ENCODE measurements at regions not wholly inside any gene's neighbourhood (a gene's known extent, or its start where the extent isn't known, plus 50 kb on each side); places are given as distances from the start of the nearest gene placed in this dataset.

DNA sequence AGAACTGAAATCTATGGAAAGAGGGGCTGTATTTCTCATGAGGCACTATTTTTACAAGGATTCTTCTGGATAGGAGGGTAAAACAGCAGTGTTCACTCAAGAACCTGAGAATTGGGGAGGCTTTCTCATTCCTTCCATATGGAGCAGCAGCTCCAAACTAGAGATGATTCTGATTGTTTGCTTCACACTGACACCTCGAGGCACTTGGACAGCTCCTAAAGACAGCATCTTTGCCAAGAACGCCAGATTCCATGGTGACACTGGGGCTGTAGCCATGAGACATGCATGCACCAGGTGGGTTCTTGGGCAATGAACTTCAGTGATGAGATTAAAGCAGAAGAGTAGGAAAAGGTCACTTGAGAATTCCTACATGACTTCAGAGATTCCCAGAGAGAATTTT is 361.5 kb upstream of the HTR2A start:
- TF ChIP-seq EZH2phosphoT487 (IDR thresholded peaks at IDR 0.05; ENCODE audit: borderline replicate concordance): no peak
- TF ChIP-seq, protein P1, sequence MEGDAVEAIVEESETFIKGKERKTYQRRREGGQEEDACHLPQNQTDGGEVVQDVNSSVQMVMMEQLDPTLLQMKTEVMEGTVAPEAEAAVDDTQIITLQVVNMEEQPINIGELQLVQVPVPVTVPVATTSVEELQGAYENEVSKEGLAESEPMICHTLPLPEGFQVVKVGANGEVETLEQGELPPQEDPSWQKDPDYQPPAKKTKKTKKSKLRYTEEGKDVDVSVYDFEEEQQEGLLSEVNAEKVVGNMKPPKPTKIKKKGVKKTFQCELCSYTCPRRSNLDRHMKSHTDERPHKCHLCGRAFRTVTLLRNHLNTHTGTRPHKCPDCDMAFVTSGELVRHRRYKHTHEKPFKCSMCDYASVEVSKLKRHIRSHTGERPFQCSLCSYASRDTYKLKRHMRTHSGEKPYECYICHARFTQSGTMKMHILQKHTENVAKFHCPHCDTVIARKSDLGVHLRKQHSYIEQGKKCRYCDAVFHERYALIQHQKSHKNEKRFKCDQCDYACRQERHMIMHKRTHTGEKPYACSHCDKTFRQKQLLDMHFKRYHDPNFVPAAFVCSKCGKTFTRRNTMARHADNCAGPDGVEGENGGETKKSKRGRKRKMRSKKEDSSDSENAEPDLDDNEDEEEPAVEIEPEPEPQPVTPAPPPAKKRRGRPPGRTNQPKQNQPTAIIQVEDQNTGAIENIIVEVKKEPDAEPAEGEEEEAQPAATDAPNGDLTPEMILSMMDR (conservative IDR thresholded peaks at IDR 0.05; ENCODE audit: low read length): no peak

GRCh38 chr13:47256618-47257017 is 359.8 kb upstream of the HTR2A start:
- Histone ChIP-seq H3K9ac (ENCODE audit: low read depth, low read length, poor library complexity, severe bottlenecking) (no peak overlapping the region), H3K36me3 (ENCODE audit: insufficient read depth, low read length) (no peaks in the 10 kb centered on the region), H3K27me3 (ENCODE audit: insufficient read depth, low read length, poor library complexity, severe bottlenecking) (no peaks in the 10 kb centered on the region), H3K9me2 (replicated peaks; ENCODE audit: low read depth, low read length) (no peaks in the 10 kb centered on the region), H4K20me1 (ENCODE audit: insufficient read depth, low read length, poor library complexity, severe bottlenecking) (no peaks in the 10 kb centered on the region), H3K4me2 (ENCODE audit: low read depth, low read length, poor library complexity, severe bottlenecking) (no peak overlapping the region), H3K79me2 (ENCODE audit: insufficient read depth, low read length) (no peaks in the 10 kb centered on the region), H2AFZ (ENCODE audit: low read length) (no peak overlapping the region), H3K9me3 (ENCODE audit: insufficient read depth, low read depth, low read length) (no peaks in the 10 kb centered on the region), H3F3A (ENCODE audit: low read depth) (no peaks in the 10 kb centered on the region), H3K4me3 (ENCODE audit: low read length, poor library complexity, severe bottlenecking) (no peak overlapping the region), H3K4me1 (ENCODE audit: insufficient read depth, low read length, poor library complexity, severe bottlenecking) (no peaks in the 10 kb centered on the region)
- no peak for TF ChIP-seq EZH2phosphoT487 (IDR thresholded peaks at IDR 0.05; ENCODE audit: borderline replicate concordance)
- TF ChIP-seq, protein P1 (conservative IDR thresholded peaks at IDR 0.05; ENCODE audit: low read length): no peak

More for the DNA sequence above, 361.5 kb upstream of the HTR2A start:
- Histone ChIP-seq H3K9ac (ENCODE audit: low read depth, low read length, poor library complexity, severe bottlenecking) (no peak overlapping the region), H3F3A (ENCODE audit: low read depth) (no peaks in the 10 kb centered on the region), H3K4me1 (ENCODE audit: insufficient read depth, low read length, poor library complexity, severe bottlenecking) (no peaks in the 10 kb centered on the region), H3K9me3 (ENCODE audit: insufficient read depth, low read depth, low read length) (no peaks in the 10 kb centered on the region), H3K36me3 (ENCODE audit: insufficient read depth, low read length) (no peaks in the 10 kb centered on the region), H3K27me3 (ENCODE audit: insufficient read depth, low read length, poor library complexity, severe bottlenecking) (no peaks in the 10 kb centered on the region), H2AFZ (ENCODE audit: low read length) (no peak overlapping the region), H3K4me2 (ENCODE audit: low read depth, low read length, poor library complexity, severe bottlenecking) (no peak overlapping the region), H3K79me2 (ENCODE audit: insufficient read depth, low read length) (no peaks in the 10 kb centered on the region), H3K4me3 (ENCODE audit: low read length, poor library complexity, severe bottlenecking) (no peak overlapping the region), H3K9me2 (replicated peaks; ENCODE audit: low read depth, low read length) (no peaks in the 10 kb centered on the region), H4K20me1 (ENCODE audit: insufficient read depth, low read length, poor library complexity, severe bottlenecking) (no peaks in the 10 kb centered on the region)

GRCh38 chr13:47252627-47253026 is 355.8 kb upstream of the HTR2A start:
- Histone ChIP-seq H3K9me2 (replicated peaks; ENCODE audit: low read depth, low read length) (no peaks in the 10 kb centered on the region), H2AFZ (ENCODE audit: low read length) (no peak overlapping the region), H3K9ac (ENCODE audit: low read depth, low read length, poor library complexity, severe bottlenecking) (no peak overlapping the region), H3K4me1 (ENCODE audit: insufficient read depth, low read length, poor library complexity, severe bottlenecking) (no peaks in the 10 kb centered on the region), H3K9me3 (ENCODE audit: insufficient read depth, low read depth, low read length) (no peaks in the 10 kb centered on the region), H3F3A (ENCODE audit: low read depth) (no peaks in the 10 kb centered on the region), H3K36me3 (ENCODE audit: insufficient read depth, low read length) (no peaks in the 10 kb centered on the region), H3K27me3 (ENCODE audit: insufficient read depth, low read length, poor library complexity, severe bottlenecking) (no peaks in the 10 kb centered on the region), H3K79me2 (ENCODE audit: insufficient read depth, low read length) (no peaks in the 10 kb centered on the region), H4K20me1 (ENCODE audit: insufficient read depth, low read length, poor library complexity, severe bottlenecking) (no peaks in the 10 kb centered on the region), H3K4me2 (ENCODE audit: low read depth, low read length, poor library complexity, severe bottlenecking) (no peak overlapping the region), H3K4me3 (ENCODE audit: low read length, poor library complexity, severe bottlenecking) (no peak overlapping the region)
- TF ChIP-seq, protein P1 (conservative IDR thresholded peaks at IDR 0.05; ENCODE audit: low read length): no peak
- TF ChIP-seq EZH2phosphoT487 (IDR thresholded peaks at IDR 0.05; ENCODE audit: borderline replicate concordance): no peak

All from Loucy (cell line).